ENCODE measurements at regions not wholly inside any gene's neighbourhood (a gene's known extent, or its start where the extent isn't known, plus 50 kb on each side); places are given as distances from the start of the nearest gene placed in this dataset.
"Not testable (repeated sequence)": the region's sequence is repeated elsewhere in the genome, so short reads cannot be mapped to it uniquely, and the experiment has no call there.

DNA sequence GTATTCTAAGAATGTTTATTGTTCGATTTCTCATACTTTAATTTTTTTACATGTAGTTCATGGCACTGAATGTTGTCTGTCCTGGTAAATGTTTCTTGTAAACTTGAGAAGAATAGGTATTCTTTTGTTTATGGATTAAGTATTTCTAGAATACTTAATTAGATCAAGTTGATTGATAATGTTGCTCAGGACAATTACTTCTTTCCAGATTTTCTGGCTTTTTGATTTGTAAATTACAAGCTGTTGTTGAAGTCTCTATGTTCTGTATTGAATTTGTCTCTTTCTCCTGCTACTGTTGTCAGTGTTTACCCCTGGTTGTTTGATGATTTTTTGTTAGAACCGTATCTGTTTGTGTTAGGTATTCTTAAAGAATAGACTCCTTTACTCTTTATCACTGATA is 1720.9 kb upstream of the AGA start:
- DNase-seq, result no peak

DNA sequence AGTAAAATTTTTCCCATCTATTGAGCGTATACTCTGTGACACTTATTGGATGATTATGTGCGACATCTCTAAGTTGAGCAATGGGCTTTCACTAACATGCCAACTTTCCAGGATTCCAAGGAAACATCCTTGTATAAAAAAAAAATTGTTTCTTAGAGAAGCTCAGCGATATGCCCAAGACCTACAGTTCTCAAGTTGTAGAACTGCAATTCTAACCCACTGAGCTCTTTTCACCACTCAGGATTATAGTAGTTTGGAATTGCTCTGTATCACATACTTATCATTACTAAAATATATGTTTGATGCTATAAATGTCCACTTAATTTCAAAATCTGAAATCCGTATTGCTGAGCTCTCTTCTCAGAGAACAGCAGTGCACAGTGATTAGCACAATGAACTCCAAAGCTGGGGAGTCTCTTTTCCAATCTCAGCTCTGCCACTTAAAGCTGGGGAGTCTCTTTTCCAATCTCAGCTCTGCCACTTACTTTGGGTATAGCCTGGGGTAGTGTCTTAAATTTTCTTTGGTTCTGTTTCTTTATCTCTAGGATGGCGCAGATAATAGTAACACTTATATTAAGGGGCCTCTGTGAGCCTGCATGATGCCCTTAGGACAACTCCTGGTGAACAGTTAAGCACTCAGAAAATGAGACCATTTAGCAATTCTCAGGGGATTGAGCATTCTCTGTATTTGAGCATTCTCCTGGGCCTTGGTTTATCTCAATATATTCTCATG is 1722.2 kb upstream of the AGA start:
- DNase-seq, result no peak

DNA sequence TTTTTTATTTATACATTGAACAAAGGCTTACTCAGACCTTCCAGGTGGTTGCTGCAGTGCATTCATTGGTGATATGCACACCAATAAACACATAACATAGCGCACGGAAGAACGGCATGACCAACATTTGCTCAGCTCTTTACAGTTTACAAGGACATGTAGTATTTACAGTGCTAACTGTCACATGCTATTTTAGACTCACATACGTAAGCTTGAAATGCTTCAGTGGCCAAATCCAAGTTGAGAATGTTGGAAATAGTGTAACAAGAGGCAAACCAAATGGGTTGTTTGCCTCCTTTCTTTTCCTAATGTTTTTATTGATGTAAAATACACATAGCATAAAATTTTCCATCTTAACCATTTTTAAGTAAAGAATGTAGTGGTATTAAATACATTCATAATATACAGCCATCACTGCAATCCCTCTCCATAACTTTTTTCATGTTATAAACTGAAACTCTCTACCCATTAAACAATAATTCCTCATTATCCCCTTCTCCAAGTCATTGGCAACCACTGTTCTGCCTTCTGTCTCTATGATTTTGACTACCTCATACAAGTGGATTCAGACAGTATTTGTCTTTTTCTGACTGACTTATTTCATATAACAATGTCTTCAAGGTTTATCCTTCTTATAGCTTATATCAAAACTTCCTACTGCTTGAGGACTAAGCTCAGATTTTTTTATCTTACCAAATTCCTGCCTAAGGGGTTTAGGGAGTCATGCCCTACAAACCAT is 1722.9 kb upstream of the AGA start:
- DNase-seq, result no peak

DNA sequence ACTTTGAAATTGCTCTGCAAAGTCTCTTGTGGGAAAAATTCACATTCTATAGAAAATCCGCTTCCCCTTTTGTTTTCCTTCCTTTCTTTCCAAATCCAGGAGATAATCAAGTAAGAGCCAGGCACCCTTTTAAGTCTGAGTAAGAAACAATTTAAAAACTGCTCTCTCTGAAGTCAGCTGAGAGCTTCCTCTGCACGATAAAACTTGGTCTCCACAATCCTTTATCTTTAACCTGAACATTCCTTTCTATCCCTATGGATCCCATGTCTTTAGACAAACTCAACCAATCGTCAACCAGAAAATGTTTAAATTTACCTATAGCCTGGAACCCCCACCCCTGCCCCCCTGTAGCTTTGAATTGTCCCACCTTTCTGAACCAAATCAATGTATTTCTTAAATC is 1723.6 kb upstream of the AGA start:
- no peak for DNase-seq

DNA sequence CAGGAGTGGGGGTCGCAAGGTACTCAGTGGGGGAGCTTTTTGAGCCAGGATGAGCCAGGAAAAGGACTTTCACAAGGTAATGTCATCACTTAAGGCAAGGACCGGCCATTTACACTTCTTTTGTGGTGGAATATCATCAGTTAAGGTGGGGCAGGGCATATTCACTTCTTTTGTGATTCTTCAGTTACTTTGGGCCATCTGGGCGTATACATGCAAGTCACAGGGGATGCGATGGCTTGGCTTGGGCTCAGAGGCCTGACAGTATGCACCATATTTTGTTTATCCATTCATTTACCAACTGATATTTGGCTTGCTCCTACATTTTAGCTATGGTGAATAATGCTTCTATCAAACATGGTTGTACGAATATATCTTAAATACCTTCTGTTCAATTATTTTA is 1728.1 kb upstream of the AGA start:
- not testable (repeated sequence) for DNase-seq

DNA sequence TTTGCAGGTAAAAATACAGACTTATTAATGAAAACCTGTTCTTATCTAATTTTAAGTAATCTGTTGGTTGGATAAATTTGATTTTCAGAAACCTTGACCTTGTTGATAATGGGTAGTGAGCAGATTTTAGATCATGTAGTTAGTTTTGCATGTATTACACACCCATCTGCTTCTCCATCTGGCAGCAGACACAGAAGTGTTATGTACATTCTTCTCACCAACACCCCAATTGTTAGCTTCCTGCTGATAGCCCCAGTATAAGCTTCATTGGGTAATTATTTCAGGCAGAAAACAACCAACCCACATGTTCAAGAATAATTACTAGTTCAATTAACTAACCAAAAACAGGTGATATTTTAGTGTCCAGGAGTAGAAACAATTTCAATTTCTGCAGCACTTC is 1740.5 kb upstream of the AGA start:
- DNase-seq, result no peak

DNA sequence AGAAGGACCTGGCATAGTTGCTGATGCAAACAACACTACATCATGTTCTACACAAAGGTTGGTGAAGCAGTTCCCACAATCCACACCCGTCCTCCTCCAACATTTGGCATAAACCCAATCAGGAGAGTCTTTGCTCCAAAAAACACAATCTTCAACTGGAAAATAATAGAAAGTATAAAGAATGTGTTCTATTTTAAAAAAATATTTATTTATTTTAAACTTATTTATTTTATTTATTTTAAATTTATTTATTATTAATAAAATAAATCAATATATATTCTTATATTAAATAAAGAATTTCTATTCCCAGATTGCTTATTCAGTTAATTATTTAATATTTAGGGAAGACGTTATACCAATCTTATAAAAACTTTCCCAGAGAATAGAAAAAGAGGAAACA is 1753.7 kb upstream of the AGA start:
- no peak for DNase-seq

DNA sequence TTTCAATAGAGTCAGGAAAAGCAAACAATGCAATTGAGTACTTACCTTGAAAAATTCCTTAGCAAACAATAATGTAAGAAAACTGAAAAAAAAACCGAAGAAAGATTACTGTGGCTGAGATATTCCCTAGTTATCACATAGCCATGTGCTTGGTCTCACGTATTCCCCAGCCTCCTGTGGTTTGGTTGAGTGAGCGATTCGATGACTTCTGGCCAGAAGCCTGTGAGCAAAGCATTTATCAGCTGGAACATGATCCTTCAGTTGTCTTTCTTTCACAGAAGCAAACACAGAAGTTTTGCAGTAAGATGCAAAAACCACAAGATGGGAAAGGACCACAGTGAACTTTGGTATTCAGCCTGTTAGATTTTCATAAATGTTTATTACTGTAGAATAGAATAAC is 1754.3 kb upstream of the AGA start:
- no peak for DNase-seq

DNA sequence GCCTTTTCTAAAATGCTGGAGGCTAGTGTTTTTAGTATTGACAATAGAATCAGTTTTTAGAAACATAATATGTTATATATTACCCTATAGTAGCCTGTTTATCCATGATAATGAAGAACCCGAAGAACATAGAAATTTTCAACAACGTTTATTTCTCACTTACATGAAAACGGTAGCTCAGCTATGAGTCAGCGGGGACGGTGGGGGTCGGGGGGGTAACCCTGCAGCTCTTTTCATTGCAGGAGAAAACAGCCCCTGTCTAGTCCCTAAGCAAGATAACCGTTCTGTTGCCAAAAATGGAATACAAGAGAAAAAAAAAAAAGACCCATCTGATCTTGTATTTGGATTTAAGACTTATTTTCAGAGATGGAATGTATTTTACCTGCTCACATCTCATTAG is 1758.4 kb upstream of the AGA start:
- no peak for DNase-seq

DNA sequence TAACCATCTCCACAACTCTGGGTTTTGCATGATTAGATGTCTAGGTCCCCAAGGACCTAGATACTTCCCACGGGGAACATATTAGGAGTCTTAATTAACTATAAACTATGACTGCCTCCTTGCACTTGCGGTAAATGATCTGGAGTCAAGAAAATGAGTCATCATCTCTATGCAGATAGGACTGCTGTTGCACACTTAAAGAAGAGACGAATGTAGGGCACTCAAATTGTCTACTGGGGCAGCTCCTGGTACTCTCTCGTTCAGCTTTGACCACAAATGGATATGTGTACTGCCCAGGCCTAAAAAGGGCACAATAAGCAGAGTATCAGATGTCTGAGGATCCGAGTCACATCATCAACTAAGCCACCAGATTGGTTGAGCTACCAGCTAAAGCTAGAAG is 1783.4 kb upstream of the AGA start:
- DNase-seq, result no peak

DNA sequence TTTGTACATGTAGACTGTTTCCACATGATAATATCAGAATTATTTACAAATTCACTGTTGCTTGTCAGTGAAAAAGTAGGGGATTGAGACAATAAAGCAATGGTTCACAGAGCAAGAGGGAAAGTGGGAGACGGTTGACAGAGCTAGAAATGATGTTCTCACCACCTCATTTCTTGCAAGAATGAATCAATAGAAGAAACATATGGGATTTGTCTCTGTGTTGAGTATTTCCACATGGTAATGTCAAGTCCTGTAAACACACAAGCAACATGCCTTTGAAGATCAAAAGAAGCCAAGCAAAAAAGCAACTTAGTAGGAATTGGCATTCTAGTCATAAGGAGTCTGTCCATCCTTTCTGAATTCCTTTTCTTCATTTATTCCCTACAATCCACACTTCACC is 1806.6 kb upstream of the AGA start:
- DNase-seq, result no peak

DNA sequence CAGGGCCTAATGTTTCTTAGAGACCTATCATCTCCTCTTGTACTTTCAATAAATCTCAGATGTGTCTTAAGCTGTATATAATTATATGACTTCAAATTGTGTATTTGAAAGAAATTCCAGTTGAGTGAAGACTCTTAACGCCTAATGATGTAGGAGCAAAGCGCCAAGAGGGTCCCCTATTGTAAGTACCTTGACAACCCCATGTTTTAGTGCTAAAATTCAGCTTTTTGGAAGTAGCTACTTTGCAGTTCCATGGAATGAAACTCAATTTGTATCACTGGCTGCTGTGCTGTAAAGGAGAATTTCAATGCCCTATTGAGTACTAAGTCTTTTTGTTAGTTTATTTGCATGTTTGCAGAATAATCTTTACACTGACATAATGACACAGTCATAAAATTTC is 1826.6 kb upstream of the AGA start:
- DNase-seq, result no peak

DNA sequence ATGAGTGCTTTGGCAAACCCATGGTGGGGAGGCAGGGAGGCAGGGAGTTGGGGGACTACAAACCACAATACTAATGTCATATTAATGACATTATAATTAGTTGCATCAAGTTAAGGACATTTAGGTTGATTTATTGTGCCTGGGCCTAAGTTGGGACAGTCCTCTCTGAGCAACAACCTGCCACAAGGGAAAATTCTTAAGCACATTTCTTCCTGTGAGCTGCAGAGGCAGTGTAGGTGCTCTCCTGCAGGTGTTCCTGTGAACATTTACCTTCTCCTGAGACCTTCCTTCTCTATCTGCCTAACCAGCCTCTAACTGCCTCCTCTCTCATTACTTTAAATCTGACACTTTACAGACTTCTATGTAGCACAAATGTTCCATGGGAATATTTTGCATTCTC is 1830.0 kb upstream of the AGA start:
- DNase-seq, result no peak

DNA sequence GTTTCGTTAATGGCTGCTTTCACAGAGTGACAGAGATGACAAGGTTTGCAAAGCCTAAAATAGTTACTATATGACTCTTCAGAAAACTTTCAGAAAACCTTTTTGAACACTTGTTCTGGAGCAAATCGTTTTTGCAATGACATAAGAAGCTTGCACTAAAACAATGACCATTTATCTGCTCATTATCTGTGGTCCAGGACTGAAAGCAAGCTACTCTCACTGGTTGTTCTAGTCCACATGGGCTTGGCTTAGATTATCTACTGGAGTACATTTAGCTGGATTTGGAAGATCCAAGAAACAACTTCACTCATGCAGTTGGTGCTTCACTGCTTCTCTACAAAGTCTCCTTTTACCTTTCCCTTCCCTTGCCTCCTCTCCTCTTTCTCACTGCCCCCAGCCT is 1836.4 kb upstream of the AGA start:
- no peak for DNase-seq

DNA sequence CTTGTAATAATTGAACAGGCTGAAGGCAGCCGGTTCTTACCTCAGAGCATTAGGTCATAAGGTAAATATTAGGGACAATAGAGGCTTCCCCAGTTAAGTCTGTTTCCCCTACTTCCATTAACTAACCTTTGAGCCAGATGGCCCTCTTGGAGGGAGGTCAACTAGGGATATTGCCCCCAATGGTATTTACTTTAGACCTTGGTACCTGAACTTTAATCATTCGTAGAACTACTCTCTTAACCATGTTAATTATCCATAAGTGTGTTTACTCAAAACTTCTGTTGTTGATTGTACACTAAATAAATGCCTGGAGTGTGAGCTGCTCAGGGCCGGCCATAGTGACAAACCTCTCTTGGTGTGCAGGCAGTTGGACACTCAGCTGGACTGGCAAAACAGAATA is 1843.5 kb upstream of the AGA start:
- no peak for DNase-seq

DNA sequence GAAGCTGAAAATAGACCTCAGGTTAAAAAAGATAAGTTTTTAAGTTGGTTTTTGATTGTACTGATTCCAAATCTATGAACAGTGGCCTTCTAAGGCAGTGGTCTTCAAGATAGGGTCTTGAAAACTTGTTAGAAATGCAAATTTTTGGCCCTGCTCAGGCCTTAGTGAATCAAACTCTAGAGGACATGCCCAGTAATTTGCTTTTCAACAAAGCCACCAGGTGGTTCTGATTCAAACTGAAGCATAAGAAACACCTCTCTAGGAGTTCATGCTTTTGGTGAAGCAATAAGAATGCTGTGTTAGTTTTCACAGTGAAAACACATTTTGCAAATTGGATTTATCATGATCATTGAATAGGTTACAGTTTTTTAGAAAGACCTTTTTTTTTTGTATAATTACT is 1849.4 kb upstream of the AGA start:
- no peak for DNase-seq

DNA sequence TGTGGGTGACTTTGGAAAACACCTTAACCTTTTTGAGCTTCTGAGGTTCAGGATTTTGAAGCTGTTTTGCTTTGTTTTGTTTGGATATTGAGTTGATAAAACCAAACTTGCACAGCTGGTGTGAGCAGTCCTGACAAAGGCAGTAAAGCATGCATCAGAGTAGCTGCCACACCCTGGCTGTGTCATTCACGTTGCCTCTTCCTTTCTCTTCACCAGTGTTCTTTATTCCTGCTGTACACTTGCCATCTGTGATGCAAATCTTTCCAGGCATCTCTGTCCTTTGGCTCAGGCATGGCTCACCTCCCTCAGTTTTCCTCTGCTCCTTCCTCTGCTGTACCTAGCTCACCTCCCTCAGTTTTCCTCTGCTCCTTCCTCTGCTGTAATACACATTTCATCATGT is 1850.2 kb upstream of the AGA start:
- no peak for DNase-seq

DNA sequence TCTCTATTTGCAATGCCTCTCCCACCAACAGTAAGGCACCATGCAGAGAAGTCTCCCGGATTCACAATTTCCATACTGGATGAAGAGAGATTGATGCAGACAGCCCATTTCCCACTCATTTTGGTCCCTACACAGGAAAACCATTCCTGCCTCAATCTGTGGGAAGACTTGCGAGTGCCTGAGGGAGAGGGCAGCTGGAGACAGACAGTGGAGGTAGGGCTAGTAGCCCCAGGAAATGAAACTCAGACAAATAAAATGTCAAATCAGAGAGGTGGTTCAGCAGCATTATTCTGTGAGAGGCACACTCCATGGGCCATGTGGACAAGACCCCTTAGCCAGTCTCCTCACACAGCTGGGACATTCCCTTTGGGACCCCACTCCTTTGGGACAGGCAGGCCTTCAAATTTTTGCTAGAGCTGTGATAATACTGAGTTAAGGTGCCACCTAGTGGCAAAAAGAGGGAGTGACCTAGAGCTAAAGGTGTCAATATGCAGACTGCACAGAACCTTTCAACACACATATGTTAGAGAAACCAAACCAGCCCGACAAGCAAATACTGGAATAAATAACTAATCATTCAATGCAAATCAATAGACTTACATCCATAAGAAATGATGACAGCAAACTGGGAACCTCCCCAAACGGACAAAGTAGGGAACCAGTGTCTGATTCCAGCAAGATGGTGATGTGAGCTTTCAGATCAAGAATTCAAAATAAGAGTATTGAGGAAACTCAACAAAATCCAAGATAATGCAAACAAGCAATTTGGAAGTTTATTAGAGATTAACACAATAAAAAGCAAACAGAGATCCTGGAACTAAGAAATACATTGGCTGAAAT is 1865.3 kb upstream of the AGA start:
- DNase-seq, result peak; percentile 46 to 47

DNA sequence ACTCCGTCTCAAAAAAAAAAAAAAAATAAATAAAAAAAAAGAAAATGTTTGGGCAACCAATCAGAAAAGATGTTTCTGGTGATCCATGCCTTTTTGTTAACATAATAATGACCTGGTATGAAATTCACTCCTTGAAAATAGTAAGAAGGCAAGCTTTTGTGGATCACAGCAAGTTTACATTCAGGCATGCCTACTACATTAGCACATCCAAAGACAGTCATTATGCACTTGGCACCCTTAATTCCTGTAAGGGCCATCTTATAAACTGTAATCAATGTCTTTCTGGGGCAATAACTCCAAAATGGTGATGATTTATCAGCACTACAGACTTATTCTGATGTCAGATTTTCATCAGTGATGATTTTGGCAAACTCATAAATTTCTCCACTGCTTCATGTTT is 1871.6 kb upstream of the AGA start:
- no peak for DNase-seq

DNA sequence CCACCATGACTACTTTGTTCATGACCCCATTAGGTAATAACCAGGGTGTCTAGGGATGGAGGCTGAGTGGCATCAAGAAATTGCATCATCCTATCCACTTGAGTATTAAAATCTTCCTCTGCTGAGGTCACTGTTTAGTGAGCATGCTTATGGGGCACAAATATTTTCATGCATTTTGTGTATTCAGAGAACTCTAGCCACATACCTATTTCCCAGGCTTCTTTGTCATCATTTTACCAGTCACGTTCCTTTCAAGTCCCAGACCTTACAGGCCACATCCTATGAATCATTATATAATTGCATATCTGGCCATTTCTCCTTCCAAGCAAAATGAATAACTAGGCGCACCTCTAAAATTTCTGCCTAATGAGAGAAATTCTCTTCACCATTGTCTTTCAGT is 1882.9 kb upstream of the AGA start:
- no peak for DNase-seq

DNA sequence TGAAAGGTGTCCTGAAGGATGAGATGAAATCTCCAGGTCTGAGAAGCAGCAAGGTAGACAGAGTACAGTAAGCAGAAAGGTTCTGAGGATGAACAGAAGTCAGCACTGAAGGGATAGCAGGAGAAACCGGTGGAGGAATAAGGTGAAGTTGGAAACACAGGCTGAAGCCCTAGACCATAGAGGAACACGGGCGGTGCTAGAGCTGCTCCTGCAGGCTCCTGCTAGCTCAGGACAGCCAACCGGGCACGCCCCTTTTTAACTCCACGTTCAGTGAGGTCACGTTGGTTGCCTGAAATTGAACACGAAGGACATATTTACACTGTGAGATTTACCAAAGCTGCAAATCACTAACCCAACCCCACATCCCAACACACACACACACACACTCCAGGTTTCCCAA is 1886.4 kb upstream of the AGA start:
- no peak for DNase-seq

DNA sequence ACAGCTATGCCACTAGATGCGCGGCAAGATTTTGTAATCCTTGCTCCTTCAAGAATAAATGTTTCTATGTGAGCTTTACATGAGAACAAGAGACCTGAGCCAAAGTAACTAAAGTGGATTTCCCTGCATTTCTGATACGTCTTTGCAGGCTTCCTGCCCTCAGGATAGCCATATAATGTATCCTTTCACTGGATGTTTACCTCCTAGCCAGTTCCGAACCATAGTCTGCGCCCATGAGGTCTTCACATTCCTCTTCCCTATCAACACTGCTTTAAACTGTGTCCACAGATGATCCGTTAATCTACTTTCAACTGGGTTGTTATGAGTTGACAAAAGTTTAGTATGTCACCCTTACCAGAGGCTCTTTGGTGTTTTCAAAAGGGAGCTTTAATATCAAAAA is 1889.1 kb upstream of the AGA start:
- DNase-seq, result no peak

DNA sequence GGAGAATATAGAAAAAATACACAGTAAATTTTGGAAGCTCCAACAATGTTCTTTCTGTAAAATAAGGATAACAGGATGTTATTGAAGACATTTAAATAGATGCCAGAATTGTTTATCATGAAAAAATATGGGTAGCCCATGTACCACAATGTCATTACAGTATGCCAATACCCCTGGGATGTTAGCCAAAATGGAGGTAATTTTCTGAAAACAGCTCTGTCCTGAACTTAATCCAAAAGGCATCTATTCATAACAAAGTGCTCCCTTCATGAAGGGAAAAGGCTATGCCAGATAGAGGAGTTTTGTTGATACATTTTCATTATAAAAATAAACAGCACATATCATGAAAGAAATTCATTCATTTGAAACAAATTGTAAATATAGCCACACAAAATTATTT is 1902.6 kb upstream of the AGA start:
- DNase-seq, result no peak

DNA sequence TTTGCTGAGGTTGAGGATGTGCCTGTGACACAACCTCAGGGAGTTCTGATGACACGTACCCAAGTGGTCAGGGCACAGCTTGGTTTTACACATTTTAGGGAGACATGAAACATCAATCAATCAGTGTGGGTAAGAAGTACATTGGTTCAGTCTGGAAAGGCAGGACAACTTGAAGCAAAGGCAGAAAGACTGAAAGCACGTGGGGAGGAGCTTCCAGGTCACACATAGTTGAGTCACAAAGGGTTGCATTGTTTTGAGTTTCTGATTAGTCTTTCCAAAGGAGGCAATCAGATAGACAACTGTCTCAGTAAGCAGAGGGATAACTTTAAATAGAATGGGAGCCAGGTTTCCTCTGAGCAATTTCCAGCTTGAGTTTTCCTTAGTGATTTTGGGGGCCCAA is 1910.0 kb upstream of the AGA start:
- no peak for DNase-seq
